Osteocyte (in vitro differentiated cells): ENCODE measurements at regions not wholly inside any gene's neighbourhood (a gene's known extent, or its start where the extent isn't known, plus 50 kb on each side); places are given as distances from the start of the nearest gene placed in this dataset.

Source experiments
- DNase-seq: peaks from one replicate; pipeline ENCODE4 v3.0.0; 2021; ENCODE audit warnings: mixed read lengths; ENCODE audit not compliant: unreplicated experiment; ENCODE audit errors: extremely low spot score
- H3K27ac Mint-ChIP-seq: one replicate; pipeline ENCODE4 v1.8.0; 2021; ENCODE audit warnings: mild to moderate bottlenecking, mixed read lengths; ENCODE audit not compliant: unreplicated experiment
- H3K27me3 Mint-ChIP-seq: one replicate; pipeline ENCODE4 v1.8.0; 2021; ENCODE audit warnings: mixed read lengths; ENCODE audit not compliant: unreplicated experiment
- H3K36me3 Mint-ChIP-seq: one replicate; pipeline ENCODE4 v1.8.0; 2021; ENCODE audit warnings: mixed read lengths; ENCODE audit not compliant: unreplicated experiment
- H3K4me1 Mint-ChIP-seq: one replicate; pipeline ENCODE4 v1.8.0; 2021; ENCODE audit warnings: mixed read lengths; ENCODE audit not compliant: unreplicated experiment
- H3K4me3 Mint-ChIP-seq: one replicate; pipeline ENCODE4 v1.8.0; 2021; ENCODE audit warnings: mild to moderate bottlenecking, moderate library complexity, mixed read lengths; ENCODE audit not compliant: unreplicated experiment
- H3K9me3 Mint-ChIP-seq: one replicate; pipeline ENCODE4 v1.8.0; 2021; ENCODE audit warnings: mixed read lengths; ENCODE audit not compliant: unreplicated experiment
- CTCF ChIP-seq: fragments of 200-600 bp; sonication (generic); IDR thresholded peaks from 2 replicates; pipeline ENCODE4 v1.5.0; 2021; ENCODE audit warnings: antibody characterized with exemption, mild to moderate bottlenecking, moderate library complexity

DNA sequence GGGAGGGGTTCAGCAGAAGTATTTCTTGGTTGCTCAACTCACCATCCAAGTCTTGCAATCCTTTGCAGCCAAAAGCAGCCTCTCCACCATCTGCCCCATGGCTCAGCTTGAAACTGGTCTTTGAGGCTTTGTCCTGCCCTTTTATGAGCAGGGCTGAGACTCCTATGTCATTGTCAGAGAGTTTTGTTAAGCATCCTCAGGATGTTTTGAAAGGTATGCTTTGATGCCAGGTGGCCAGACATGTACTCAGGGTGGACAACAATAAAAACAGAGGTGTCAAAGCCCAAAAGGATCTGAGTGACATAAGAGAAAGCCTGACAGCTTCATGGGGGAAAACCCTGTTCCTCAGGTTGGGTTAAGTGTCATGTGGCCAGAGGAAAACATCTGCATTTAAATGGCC is 310.5 kb downstream of the PRDM2 start:
- H3K9me3 Mint-ChIP-seq: peaks cover 22% of the 10 kb centered on the region
- no peak for TF ChIP-seq CTCF
- DNase-seq: no peak
- H3K27ac Mint-ChIP-seq: no peak overlapping the region
- no peak overlapping the region for H3K4me3 Mint-ChIP-seq
- no peaks in the 10 kb centered on the region for H3K4me1 Mint-ChIP-seq
- H3K36me3 Mint-ChIP-seq: no peaks in the 10 kb centered on the region
- H3K27me3 Mint-ChIP-seq: no peaks in the 10 kb centered on the region

DNA sequence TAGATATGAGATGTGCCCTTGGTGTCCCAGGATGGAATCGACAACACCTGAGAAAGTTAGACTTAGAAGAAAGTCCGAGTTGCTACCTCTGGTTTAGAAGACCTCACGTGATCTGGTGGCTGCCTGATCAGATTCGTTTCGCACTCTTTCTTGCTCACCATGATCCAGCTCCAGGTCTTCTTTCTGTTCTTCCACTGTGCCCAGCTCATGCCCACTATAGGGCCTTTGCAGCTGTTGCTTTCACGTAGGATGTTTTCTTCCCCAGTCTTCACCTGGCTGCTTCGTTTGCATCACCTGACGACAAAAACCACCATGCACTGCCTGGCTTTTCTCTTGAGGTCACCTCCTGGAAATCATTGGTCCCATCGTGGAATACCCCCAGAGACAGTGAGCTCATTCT is 311.1 kb downstream of the PRDM2 start:
- H3K27me3 Mint-ChIP-seq: no peaks in the 10 kb centered on the region
- H3K4me3 Mint-ChIP-seq: no peak overlapping the region
- no peak for TF ChIP-seq CTCF
- no peaks in the 10 kb centered on the region for H3K4me1 Mint-ChIP-seq
- no peak for DNase-seq
- peaks cover 23% of the 10 kb centered on the region for H3K9me3 Mint-ChIP-seq
- H3K36me3 Mint-ChIP-seq: no peaks in the 10 kb centered on the region
- no peak overlapping the region for H3K27ac Mint-ChIP-seq

DNA sequence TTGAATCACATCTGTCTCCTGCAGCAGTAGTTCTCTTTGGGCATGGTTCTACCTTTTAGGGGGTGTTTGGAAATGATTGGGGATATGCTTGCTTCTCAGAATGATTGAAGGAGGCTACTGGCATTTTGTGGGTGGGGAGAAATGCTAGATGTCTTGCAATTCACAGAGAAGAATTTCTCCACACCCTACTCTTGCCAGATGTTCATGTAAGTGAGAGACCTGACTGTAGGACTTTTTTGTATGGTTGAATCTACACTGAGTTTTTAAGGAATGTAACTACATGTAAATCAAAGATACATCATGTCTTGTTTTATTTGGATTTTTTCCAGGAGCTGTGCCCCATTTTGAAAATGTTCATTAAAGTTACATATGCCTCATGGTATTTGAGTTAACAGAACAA is 311.9 kb downstream of the PRDM2 start:
- Mint-ChIP-seq H3K9me3 (peaks cover 21% of the 10 kb centered on the region), H3K36me3 (no peaks in the 10 kb centered on the region), H3K27me3 (no peaks in the 10 kb centered on the region), H3K4me3 (no peak overlapping the region), H3K4me1 (no peaks in the 10 kb centered on the region), H3K27ac (no peak overlapping the region)
- no peak for TF ChIP-seq CTCF
- DNase-seq: no peak

- DNase-seq: no peak
- H3K4me3 Mint-ChIP-seq: no peak overlapping the region
- no peak for TF ChIP-seq CTCF
- no peaks in the 10 kb centered on the region for H3K36me3 Mint-ChIP-seq
- H3K27ac Mint-ChIP-seq: no peak overlapping the region
- H3K9me3 Mint-ChIP-seq: peaks cover 17% of the 10 kb centered on the region
- H3K27me3 Mint-ChIP-seq: no peaks in the 10 kb centered on the region
- H3K4me1 Mint-ChIP-seq: no peaks in the 10 kb centered on the region
Measured at GRCh38 chr1:14014929-14015328, 314.9 kb downstream of the PRDM2 start.

GRCh38 chr1:14015917-14016316 is 315.9 kb downstream of the PRDM2 start:
- no peak overlapping the region for H3K27ac Mint-ChIP-seq
- no peaks in the 10 kb centered on the region for H3K4me1 Mint-ChIP-seq
- no peak for TF ChIP-seq CTCF
- peaks cover 20% of the 10 kb centered on the region for H3K9me3 Mint-ChIP-seq
- no peak for DNase-seq
- no peaks in the 10 kb centered on the region for H3K36me3 Mint-ChIP-seq
- no peak overlapping the region for H3K4me3 Mint-ChIP-seq
- no peaks in the 10 kb centered on the region for H3K27me3 Mint-ChIP-seq
